ENCODE measurements at regions not wholly inside any gene's neighbourhood (a gene's known extent, or its start where the extent isn't known, plus 50 kb on each side); places are given as distances from the start of the nearest gene placed in this dataset.

DNA sequence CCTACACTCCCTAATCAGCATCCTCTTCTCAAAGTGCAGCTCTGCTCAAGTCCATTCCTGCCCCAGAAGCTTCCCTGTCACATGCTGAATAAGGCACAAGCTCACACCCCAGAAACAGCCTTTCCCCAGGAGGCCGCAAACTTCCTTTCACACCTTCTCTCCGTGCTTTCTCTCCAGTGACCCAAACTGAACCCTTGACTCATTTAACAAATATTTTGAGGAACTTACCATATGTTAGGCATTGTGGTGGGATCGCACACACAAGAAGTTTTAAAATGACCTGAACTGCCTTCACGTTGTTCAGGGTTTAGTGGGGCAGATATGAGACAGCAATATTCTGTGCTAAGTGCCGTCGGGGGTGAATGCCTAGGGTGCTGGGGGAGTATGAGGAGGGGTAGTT lies 161.3 kb downstream of the INSIG2 start (continued):
- TF ChIP-seq BCL11A (IDR thresholded peaks at IDR 0.05; ENCODE audit: low read depth, low read length) (no peak; the same call in 1 of the 2 replicates), RELB (IDR thresholded peaks at IDR 0.05; ENCODE audit: low read depth) (peak; percentile 29; the same call in 1 of the 2 replicates), CREM (IDR thresholded peaks at IDR 0.05; ENCODE audit: low read depth) (0 out of 2 replicates have a peak, but pooled peaks have one; percentile 12), ZZZ3 (IDR thresholded peaks at IDR 0.05; ENCODE audit: control insufficient read depth, insufficient read length, low read depth) (no peak), HCFC1 (IDR thresholded peaks at IDR 0.05; ENCODE audit: low read length) (no peak), BHLHE40 (IDR thresholded peaks at IDR 0.05; ENCODE audit: borderline replicate concordance in 1 of 2, low read depth in 2 of 2, low read length in 1 of 2) (peak; percentile 36 to 45; a peak in 2 of 4 replicates), MXI1 (IDR thresholded peaks at IDR 0.05; ENCODE audit: low read depth, low read length) (no peak), ASH2L (IDR thresholded peaks at IDR 0.05; ENCODE audit: borderline replicate concordance, low read depth) (no peak), CBFB (IDR thresholded peaks at IDR 0.05; ENCODE audit: low read depth) (no peak), REST (IDR thresholded peaks at IDR 0.05; ENCODE audit: low read depth, low read length) (no peak), SUZ12 (IDR thresholded peaks at IDR 0.05; ENCODE audit: unreplicated experiment) (no peak), NRF1 (conservative IDR thresholded peaks at IDR 0.05; ENCODE audit: low read depth, low read length) (no peak), HDAC2 (IDR thresholded peaks at IDR 0.05) (no peak), MTA3 (IDR thresholded peaks at IDR 0.05; ENCODE audit: borderline replicate concordance, low read length) (no peak), SIX5 (IDR thresholded peaks at IDR 0.05; ENCODE audit: low read depth, low read length, severe bottlenecking) (no peak), MEF2A (IDR thresholded peaks at IDR 0.05; ENCODE audit: insufficient read depth, low read depth, low read length) (0 out of 2 replicates have a peak, but pooled peaks have one; percentile 33), CBX3 (IDR thresholded peaks at IDR 0.05; ENCODE audit: borderline replicate concordance, low read depth) (no peak), CBX5 (IDR thresholded peaks at IDR 0.05; ENCODE audit: low read depth) (no peak), RUNX3 (IDR thresholded peaks at IDR 0.05; ENCODE audit: low read length) (peak; percentile 77), SMAD1 (IDR thresholded peaks at IDR 0.05; ENCODE audit: low read depth, partially characterized antibody) (no peak)
- TF ChIP-seq, protein P1, sequence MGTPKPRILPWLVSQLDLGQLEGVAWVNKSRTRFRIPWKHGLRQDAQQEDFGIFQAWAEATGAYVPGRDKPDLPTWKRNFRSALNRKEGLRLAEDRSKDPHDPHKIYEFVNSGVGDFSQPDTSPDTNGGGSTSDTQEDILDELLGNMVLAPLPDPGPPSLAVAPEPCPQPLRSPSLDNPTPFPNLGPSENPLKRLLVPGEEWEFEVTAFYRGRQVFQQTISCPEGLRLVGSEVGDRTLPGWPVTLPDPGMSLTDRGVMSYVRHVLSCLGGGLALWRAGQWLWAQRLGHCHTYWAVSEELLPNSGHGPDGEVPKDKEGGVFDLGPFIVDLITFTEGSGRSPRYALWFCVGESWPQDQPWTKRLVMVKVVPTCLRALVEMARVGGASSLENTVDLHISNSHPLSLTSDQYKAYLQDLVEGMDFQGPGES (IDR thresholded peaks at IDR 0.05) = no peak
- TF ChIP-seq, protein P2, sequence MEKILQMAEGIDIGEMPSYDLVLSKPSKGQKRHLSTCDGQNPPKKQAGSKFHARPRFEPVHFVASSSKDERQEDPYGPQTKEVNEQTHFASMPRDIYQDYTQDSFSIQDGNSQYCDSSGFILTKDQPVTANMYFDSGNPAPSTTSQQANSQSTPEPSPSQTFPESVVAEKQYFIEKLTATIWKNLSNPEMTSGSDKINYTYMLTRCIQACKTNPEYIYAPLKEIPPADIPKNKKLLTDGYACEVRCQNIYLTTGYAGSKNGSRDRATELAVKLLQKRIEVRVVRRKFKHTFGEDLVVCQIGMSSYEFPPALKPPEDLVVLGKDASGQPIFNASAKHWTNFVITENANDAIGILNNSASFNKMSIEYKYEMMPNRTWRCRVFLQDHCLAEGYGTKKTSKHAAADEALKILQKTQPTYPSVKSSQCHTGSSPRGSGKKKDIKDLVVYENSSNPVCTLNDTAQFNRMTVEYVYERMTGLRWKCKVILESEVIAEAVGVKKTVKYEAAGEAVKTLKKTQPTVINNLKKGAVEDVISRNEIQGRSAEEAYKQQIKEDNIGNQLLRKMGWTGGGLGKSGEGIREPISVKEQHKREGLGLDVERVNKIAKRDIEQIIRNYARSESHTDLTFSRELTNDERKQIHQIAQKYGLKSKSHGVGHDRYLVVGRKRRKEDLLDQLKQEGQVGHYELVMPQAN (conservative IDR thresholded peaks at IDR 0.05) = no peak

Data from GM12878 (cell line).